ENCODE measurements at regions not wholly inside any gene's neighbourhood (a gene's known extent, or its start where the extent isn't known, plus 50 kb on each side); places are given as distances from the start of the nearest gene placed in this dataset.
A peak's percentile ranks its signal among the peaks of the same experiment; 100 is the strongest.

GRCh38 chr4:44019721-44020120, 428.9 kb downstream of the KCTD8 start:
- no peak overlapping the region for H3K27ac ChIP-seq
- no peak for DNase-seq (ENCODE audit: low read depth, low spot score)

GRCh38 chr4:44025376-44026020, 423.1 kb downstream of the KCTD8 start:
- no peak for DNase-seq (ENCODE audit: low read depth, low spot score)

GRCh38 chr4:44038811-44039210, 409.8 kb downstream of the KCTD8 start:
- no peak for DNase-seq (ENCODE audit: low read depth, low spot score)
- no peak overlapping the region for H3K27ac ChIP-seq

More at GRCh38 chr4:44025376-44026020, 423.1 kb downstream of the KCTD8 start:
- H3K27ac ChIP-seq: no peak overlapping the region

GRCh38 chr4:44046491-44046890, 402.1 kb downstream of the KCTD8 start:
- no peak overlapping the region for H3K27ac ChIP-seq
- DNase-seq (ENCODE audit: low read depth, low spot score): no peak

GRCh38 chr4:44056721-44057151, 391.9 kb downstream of the KCTD8 start:
- DNase-seq (ENCODE audit: low read depth, low spot score): no peak
- H3K27ac ChIP-seq: no peak overlapping the region

- no peak overlapping the region for H3K27ac ChIP-seq
- no peak for DNase-seq (ENCODE audit: low read depth, low spot score)
Observed at GRCh38 chr4:44070843-44071242, 377.8 kb downstream of the KCTD8 start.

GRCh38 chr4:44071959-44072955, 376.4 kb downstream of the KCTD8 start:
- no peak overlapping the region for H3K27ac ChIP-seq
- no peak for DNase-seq (ENCODE audit: low read depth, low spot score)

GRCh38 chr4:44086753-44087152, 361.9 kb downstream of the KCTD8 start:
- DNase-seq (ENCODE audit: low read depth, low spot score): no peak

GRCh38 chr4:44093390-44093789, 355.2 kb downstream of the KCTD8 start:
- H3K27ac ChIP-seq: no peak overlapping the region
- DNase-seq (ENCODE audit: low read depth, low spot score): no peak

More at GRCh38 chr4:44086753-44087152, 361.9 kb downstream of the KCTD8 start:
- H3K27ac ChIP-seq: no peak overlapping the region

- H3K27ac ChIP-seq: no peak overlapping the region
- DNase-seq (ENCODE audit: low read depth, low spot score): no peak
Observed at GRCh38 chr4:44098973-44099372, 349.6 kb downstream of the KCTD8 start.

GRCh38 chr4:44100456-44100855, 348.2 kb downstream of the KCTD8 start:
- no peak overlapping the region for H3K27ac ChIP-seq

GRCh38 chr4:44118971-44119680, 329.5 kb downstream of the KCTD8 start:
- no peak for DNase-seq (ENCODE audit: low read depth, low spot score)
- peak overlapping the region; percentile 71 for H3K27ac ChIP-seq

More at GRCh38 chr4:44100456-44100855, 348.2 kb downstream of the KCTD8 start:
- DNase-seq (ENCODE audit: low read depth, low spot score): no peak

GRCh38 chr4:44120646-44121045, 328.0 kb downstream of the KCTD8 start:
- no peak for DNase-seq (ENCODE audit: low read depth, low spot score)
- no peak overlapping the region for H3K27ac ChIP-seq

GRCh38 chr4:44121210-44121609, 327.4 kb downstream of the KCTD8 start:
- DNase-seq (ENCODE audit: low read depth, low spot score): no peak

More at GRCh38 chr4:44121210-44121609, 327.4 kb downstream of the KCTD8 start:
- H3K27ac ChIP-seq: no peak overlapping the region

Measured in epithelial cell of prostate (primary cell).